ENCODE measurements at regions not wholly inside any gene's neighbourhood (a gene's known extent, or its start where the extent isn't known, plus 50 kb on each side); places are given as distances from the start of the nearest gene placed in this dataset.
"Not testable (repeated sequence)": the region's sequence is repeated elsewhere in the genome, so short reads cannot be mapped to it uniquely, and the experiment has no call there.

DNA sequence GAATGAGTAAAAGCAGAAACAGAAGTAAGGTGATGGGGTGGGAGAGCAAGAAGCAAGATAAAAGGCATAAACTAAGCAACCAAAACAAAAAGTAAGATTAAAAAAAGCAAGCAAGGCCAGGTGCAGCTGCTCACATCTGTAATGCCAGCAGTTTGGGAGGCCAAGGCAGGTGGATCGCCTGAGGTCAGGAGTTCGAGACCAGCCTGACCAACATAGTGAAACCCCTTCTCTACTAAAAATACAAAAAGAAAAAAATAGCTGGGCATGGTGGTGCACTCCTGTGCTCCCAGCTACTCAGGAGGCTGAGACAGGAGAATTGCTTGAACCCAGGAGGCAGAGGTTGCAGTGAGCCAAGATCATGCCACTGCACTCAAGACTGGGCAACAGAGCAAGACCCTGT lies 90.6 kb downstream of the PPIAL4G start:
- DNase-seq; in situ Hi-C loops (cut with HindIII; ENCODE audit: low pct_ligation_motif_present, low sequenced_read_pairs); H3K36me3 ChIP-seq (replicated peaks); H3K27ac ChIP-seq; H3K4me3 ChIP-seq (ENCODE audit: low read depth, low read length); H3K27me3 ChIP-seq (replicated peaks): not testable (repeated sequence)

DNA sequence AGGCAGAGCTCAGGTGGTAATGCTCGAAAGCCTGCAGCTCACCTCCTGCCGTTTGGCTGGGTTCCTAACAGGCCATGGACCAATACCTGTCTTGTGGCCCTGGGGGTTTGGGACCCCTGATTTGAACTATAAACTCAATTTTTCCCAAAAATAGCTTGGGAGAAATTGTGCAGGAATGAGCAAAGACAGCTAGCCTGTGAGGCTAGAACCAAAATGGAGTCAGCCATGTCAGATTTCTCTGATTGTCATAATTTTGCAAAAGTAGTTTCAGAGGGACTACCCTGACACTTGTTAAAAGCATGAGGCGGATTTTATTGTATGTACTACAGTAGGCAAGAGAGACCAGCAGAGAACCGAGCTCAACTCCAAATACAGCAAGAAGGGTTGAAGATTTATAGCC lies 91.8 kb downstream of the PPIAL4G start:
- DNase-seq; in situ Hi-C loops (cut with HindIII; ENCODE audit: low pct_ligation_motif_present, low sequenced_read_pairs); H3K4me3 ChIP-seq (ENCODE audit: low read depth, low read length); H3K27me3 ChIP-seq (replicated peaks); H3K36me3 ChIP-seq (replicated peaks); H3K27ac ChIP-seq: not testable (repeated sequence)

DNA sequence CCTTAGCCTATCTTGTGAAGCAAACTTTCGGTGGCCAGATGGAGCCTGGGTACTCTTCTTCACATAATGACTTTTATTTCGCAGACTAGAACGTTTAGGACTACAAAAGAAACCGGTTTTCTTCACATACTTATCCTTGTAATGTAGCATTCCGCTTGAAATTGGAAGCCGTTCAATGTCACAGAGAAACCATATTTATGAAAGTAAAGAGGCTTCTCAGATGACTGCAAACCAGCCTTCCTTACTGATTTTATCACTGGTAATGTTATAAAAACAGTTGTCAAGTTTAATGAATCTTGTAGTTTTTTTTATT lies 94.1 kb downstream of the PPIAL4G start:
- TF ChIP-seq, protein P1, sequence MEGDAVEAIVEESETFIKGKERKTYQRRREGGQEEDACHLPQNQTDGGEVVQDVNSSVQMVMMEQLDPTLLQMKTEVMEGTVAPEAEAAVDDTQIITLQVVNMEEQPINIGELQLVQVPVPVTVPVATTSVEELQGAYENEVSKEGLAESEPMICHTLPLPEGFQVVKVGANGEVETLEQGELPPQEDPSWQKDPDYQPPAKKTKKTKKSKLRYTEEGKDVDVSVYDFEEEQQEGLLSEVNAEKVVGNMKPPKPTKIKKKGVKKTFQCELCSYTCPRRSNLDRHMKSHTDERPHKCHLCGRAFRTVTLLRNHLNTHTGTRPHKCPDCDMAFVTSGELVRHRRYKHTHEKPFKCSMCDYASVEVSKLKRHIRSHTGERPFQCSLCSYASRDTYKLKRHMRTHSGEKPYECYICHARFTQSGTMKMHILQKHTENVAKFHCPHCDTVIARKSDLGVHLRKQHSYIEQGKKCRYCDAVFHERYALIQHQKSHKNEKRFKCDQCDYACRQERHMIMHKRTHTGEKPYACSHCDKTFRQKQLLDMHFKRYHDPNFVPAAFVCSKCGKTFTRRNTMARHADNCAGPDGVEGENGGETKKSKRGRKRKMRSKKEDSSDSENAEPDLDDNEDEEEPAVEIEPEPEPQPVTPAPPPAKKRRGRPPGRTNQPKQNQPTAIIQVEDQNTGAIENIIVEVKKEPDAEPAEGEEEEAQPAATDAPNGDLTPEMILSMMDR (IDR thresholded peaks at IDR 0.05; ENCODE audit: low read depth, low read length, missing control alignments), result no peak
- Histone ChIP-seq H3K27me3 (replicated peaks) (no peaks in the 10 kb centered on the region), H3K4me3 (ENCODE audit: low read depth, low read length) (peak overlapping the region; percentile 62), H3K36me3 (replicated peaks) (no peaks in the 10 kb centered on the region), H3K27ac (peak overlapping the region; percentile 98)
- in situ Hi-C loops (cut with HindIII; ENCODE audit: low pct_ligation_motif_present, low sequenced_read_pairs), result no loop called here
- no peak for DNase-seq

DNA sequence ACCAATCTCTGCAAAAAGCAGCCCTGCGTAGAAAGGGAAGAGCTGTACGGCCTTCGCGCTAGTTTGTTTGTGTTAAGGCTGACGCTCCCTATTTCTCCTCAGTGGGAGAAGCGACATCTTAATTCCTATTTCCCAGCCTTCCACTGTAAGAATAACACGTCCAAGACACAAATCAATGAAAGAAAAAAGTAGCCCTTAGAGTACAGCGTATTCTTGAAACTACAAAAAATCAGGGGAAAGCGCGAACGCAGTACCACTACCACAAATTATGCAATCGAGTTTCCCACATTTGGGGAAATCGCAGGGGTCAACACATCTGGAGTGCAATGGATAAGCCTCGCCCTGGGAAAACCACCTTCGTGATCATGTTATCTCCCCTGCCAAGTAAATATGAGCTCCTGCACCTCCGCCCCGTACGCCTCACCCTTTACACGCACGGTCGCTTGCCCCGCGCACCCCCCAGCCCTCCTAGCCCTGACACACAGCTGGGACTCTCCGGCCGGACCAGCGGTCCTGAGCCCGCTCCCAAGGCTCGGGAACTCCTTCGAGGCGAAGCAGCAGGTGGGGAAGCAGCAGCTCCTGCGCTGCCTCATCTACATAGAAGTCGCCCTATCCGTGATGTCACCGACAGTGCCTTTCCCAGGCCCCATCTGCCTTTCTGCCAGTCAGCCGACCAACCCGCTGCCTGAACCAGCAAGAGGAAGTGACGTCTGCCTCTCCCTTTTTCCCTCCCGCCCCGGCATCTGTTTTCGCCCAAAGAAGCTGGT lies 94.7 kb downstream of the PPIAL4G start:
- Histone ChIP-seq H3K4me3 (ENCODE audit: low read depth, low read length) (peak overlapping the region; percentile 62), H3K27ac (peak overlapping the region; percentile 98), H3K36me3 (replicated peaks) (no peaks in the 10 kb centered on the region), H3K27me3 (replicated peaks) (no peaks in the 10 kb centered on the region)
- in situ Hi-C loops (cut with HindIII; ENCODE audit: low pct_ligation_motif_present, low sequenced_read_pairs), result no loop called here
- DNase-seq, result peak; percentile 97
- TF ChIP-seq, protein P1 (IDR thresholded peaks at IDR 0.05; ENCODE audit: low read depth, low read length, missing control alignments), result no peak

DNA sequence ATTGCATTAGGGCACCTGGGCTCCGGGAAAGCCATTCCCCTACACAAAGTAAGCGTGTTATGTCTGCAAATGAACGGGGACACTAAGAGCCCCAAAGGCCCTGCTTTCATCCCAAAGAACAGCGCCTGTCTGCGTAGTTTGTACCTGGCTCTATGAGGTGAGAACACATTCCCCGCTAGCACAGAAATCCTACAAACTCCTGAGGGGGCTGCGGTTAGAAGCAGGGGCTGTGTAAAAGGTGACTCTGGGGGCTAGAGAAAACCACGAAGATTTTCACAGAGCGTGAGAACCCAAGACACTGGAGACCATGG lies 95.2 kb downstream of the PPIAL4G start:
- H3K36me3 ChIP-seq (replicated peaks); H3K27me3 ChIP-seq (replicated peaks); in situ Hi-C loops (cut with HindIII; ENCODE audit: low pct_ligation_motif_present, low sequenced_read_pairs); DNase-seq: not testable (repeated sequence)
- H3K27ac ChIP-seq, result peak overlapping the region; percentile 98
- peak overlapping the region; percentile 62 for H3K4me3 ChIP-seq (ENCODE audit: low read depth, low read length)

DNA sequence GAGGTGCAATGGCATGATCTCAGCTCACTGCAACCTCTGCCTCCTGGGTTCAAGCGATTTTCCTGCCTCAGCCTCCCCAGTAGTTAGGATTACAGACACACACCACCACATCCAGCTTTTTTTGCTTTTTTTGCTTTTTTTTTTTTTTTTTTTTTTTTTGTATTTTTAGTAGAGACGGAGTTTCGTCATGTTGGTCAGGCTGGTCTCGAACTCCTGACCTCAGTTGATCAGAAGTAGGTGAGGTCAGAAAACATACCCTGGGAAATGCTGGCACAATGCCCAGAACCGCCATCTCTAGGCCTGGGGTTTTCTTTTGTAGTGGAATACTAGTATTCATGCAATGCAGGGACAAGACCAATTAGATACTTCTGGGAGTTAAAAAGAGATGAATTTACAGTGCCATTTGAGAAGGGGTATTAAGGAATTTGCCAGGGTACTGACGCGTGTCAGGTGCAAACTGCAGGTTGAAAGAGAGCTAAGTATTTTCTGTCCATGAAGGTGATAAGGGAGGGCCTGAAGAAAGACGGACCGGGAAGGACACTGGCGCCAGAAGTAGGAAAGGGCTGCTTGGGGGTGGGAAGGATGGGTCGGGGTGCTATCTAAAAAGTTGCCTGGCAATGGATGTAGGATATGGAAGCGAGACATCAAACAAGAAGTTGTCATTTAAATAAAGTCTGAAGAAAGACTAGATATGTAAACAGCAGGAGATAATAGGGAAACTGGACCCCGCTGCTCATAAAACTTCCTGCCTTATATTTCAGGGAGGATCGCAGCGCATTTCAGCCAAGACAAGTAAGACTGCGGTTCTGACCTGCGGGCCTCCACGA lies 95.8 kb downstream of the PPIAL4G start:
- in situ Hi-C loops (cut with HindIII; ENCODE audit: low pct_ligation_motif_present, low sequenced_read_pairs); DNase-seq; H3K27me3 ChIP-seq (replicated peaks); H3K36me3 ChIP-seq (replicated peaks); H3K4me3 ChIP-seq (ENCODE audit: low read depth, low read length): not testable (repeated sequence)
- H3K27ac ChIP-seq, result peak overlapping the region; percentile 98

DNA sequence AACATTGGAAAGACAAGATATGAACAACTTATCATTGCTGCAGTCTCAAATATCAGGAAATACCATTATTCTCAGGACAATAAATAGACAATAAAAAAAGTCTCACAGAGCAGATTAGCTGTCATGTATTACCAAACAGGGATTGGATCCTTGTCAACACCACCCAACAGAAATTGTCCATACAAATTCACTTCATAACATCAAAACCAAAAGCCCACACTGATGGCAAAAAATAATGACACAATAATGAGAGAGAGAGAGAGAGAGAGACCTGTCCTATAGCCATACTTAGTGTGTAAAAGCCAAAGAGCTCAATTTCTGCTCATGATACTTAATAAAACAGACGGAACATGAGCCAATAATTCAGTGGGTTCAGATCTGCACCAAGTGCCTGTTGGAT lies 96.5 kb downstream of the PPIAL4G start:
- in situ Hi-C loops (cut with HindIII; ENCODE audit: low pct_ligation_motif_present, low sequenced_read_pairs), result no loop called here
- Histone ChIP-seq H3K27ac (no peak overlapping the region), H3K36me3 (replicated peaks) (no peaks in the 10 kb centered on the region), H3K27me3 (replicated peaks) (no peaks in the 10 kb centered on the region), H3K4me3 (ENCODE audit: low read depth, low read length) (no peak overlapping the region)
- TF ChIP-seq, protein P1 (IDR thresholded peaks at IDR 0.05; ENCODE audit: low read depth, low read length, missing control alignments), result no peak
- no peak for DNase-seq

DNA sequence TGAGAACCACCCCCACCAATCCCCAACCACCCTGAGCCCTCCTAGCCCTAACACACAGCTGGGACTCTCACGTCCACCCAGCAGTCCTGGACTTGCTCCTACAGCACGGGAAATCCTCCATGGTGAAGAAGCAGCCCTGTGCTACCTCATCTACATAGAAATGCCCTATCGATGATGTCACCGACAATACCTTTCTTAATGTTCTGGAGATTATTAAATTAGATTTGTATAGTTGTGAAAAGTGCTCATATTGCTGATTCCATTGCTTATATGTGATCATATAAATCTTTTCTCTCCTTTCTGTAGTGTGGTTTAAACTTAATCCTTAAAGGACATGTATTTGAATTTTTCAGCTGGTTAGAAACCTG lies 97.1 kb downstream of the PPIAL4G start:
- H3K27me3 ChIP-seq (replicated peaks); H3K27ac ChIP-seq; DNase-seq; H3K4me3 ChIP-seq (ENCODE audit: low read depth, low read length); H3K36me3 ChIP-seq (replicated peaks); in situ Hi-C loops (cut with HindIII; ENCODE audit: low pct_ligation_motif_present, low sequenced_read_pairs): not testable (repeated sequence)

Measured in brain microvascular endothelial cell (primary cell).